Fibroblast of the aortic adventitia (primary cell): ENCODE measurements at regions not wholly inside any gene's neighbourhood (a gene's known extent, or its start where the extent isn't known, plus 50 kb on each side); places are given as distances from the start of the nearest gene placed in this dataset.
"Not testable (repeated sequence)": the region's sequence is repeated elsewhere in the genome, so short reads cannot be mapped to it uniquely, and the experiment has no call there.

ENCODE experiments used
- DNase-seq: peaks from one replicate; pipeline ENCODE4 v3.0.0-alpha.2; 2010; ENCODE audit warnings: low read depth
- H3K4me3 ChIP-seq: 2 replicates; pipeline ENCODE4 v1.5.1; 2011; ENCODE audit warnings: low read depth, mild to moderate bottlenecking, control low read depth, low read length, moderate library complexity
- TF ChIP-seq, protein P1 (sequence below): IDR thresholded peaks from 2 replicates; pipeline ENCODE4 v1.5.1; 2011; ENCODE audit warnings: mild to moderate bottlenecking, low read length, control low read depth, inconsistent platforms; ENCODE audit not compliant: insufficient read depth

DNA sequence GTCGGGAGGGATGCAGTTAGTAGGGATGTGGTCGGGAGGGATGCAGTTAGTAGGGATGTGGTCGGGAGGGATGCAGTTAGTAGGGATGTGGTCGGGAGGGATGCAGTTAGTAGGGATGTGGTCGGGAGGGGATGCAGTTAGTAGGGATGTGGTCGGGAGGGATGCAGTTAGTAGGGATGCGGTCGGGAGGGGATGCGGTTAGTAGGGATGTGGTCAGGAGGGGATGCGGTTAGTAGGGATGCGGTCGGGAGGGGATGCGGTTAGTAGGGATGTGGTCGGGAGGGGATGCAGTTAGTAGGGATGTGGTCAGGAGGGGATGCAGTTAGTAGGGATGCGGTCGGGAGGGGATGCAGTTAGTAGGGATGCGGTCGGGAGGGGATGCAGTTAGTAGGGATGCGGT is 96.2 kb downstream of the BDH1 start:
- DNase-seq, H3K4me3 ChIP-seq: not testable (repeated sequence)

GRCh38 chr3:197458906-197459470 is 96.8 kb downstream of the BDH1 start:
- TF ChIP-seq, protein P1, sequence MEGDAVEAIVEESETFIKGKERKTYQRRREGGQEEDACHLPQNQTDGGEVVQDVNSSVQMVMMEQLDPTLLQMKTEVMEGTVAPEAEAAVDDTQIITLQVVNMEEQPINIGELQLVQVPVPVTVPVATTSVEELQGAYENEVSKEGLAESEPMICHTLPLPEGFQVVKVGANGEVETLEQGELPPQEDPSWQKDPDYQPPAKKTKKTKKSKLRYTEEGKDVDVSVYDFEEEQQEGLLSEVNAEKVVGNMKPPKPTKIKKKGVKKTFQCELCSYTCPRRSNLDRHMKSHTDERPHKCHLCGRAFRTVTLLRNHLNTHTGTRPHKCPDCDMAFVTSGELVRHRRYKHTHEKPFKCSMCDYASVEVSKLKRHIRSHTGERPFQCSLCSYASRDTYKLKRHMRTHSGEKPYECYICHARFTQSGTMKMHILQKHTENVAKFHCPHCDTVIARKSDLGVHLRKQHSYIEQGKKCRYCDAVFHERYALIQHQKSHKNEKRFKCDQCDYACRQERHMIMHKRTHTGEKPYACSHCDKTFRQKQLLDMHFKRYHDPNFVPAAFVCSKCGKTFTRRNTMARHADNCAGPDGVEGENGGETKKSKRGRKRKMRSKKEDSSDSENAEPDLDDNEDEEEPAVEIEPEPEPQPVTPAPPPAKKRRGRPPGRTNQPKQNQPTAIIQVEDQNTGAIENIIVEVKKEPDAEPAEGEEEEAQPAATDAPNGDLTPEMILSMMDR = no peak
- DNase-seq = no peak
- H3K4me3 ChIP-seq = no peak overlapping the region

- DNase-seq = no peak
- no peak overlapping the region for H3K4me3 ChIP-seq
- TF ChIP-seq, protein P1 = peak; percentile 51
These were observed 97.5 kb downstream of the BDH1 start for GRCh38 chr3:197458179-197458707.

- TF ChIP-seq, protein P1 = no peak
- peak overlapping the region; percentile 61 for H3K4me3 ChIP-seq
- DNase-seq = peak; percentile 76
These were observed 99.3 kb downstream of the BDH1 start for GRCh38 chr3:197456261-197457091.

DNA sequence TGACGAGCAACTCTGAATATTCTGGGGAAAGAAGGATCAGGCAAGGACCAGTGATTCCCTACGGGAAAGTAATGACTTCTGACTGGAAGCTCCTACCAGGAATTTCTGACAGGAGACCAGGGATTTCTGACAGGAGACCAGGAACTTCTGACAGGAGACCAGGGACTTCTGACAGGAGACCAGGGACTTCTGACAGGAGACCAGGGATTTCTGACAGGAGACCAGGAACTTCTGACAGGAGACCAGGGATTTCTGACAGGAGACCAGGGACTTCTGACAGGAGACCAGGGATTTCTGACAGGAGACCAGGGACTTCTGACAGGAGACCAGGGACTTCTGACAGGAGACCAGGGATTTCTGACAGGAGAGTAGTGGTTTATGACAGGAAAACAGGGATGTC is 100.9 kb downstream of the BDH1 start:
- H3K4me3 ChIP-seq, DNase-seq: not testable (repeated sequence)

DNA sequence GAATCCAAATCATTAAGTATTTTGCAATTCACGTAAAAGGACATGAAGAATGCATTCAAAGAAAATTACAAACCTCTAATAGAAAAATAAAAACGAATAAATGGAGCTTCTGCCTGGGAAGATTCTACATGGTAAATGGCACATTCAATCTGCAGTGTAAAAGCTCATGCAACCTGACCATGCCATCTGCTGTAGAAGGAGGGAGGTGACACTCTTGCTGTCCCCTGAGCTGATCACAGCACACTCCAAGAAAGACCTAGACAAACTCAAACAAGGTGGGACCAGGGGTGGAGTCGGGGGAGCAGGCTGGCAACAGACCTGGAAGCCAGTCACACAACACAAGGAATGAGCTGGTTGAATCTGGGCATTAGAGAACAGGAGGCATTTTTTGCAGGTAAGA is 101.8 kb downstream of the BDH1 start:
- TF ChIP-seq, protein P1 = peak; percentile 10
- peak; percentile 14 for DNase-seq
- no peak overlapping the region for H3K4me3 ChIP-seq

DNA sequence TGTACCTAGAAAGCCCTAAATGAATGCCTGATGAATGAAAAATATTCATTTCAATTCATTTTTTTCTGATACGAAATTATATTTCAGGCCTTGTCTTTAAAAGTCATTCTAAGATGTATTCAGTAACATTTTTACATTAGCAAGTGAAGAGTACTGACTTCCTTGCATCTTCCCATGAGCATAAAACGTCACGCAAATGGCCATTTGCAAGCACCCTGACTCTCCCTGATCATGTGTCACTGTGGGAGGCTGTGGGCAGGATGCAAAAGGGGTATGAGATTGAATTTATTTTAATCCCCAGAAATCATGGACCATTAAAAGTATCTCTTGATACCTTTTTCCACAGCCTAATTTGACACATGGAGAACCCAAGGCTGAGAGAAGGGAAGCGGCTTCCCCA is 105.0 kb downstream of the BDH1 start:
- TF ChIP-seq, protein P1 = no peak
- DNase-seq = no peak
- no peak overlapping the region for H3K4me3 ChIP-seq

DNA sequence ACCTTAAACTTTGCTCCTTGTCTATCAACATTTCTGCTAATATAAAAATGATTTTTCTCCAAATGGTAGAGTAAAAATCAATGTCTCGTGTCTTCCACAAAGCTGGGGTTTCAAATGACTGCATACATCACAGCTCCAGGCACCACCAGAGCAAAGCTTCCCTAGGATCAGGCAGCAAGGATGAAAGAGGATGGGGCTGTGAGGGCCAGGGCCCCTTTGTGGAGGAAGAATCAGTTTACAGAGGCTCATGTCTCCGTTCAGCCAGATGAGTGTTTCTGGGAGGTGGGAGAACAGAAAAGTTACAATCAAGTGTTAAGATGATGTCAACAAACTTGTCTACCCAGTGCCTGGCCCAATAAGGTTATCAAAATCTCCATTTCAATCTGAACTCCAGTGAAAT is 105.5 kb downstream of the BDH1 start:
- DNase-seq = no peak
- H3K4me3 ChIP-seq = no peak overlapping the region
- TF ChIP-seq, protein P1 = no peak

GRCh38 chr3:197449181-197449580 is 106.6 kb downstream of the BDH1 start:
- not testable (repeated sequence) for H3K4me3 ChIP-seq, DNase-seq

DNA sequence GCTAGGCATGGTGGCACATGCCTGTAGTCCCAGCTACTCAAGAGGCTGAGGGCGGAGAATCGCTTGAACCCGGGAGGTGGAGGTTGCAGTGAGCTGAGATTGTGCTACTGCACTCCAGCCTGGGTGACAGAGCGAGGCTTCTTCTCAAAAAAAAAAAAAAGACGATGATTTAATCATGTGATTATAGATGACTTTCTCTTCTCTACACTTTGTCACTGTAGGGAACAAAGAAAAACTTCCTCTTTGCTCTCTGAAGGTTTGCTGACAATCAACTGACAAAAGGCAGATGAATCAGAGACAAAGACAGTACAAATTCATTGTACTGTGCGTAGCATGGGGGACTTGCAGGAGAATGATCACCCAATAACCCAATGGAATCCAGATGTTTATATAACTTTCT is 108.0 kb downstream of the BDH1 start:
- H3K4me3 ChIP-seq, DNase-seq: not testable (repeated sequence)
